ELR (cell line): ENCODE measurements at regions not wholly inside any gene's neighbourhood (a gene's known extent, or its start where the extent isn't known, plus 50 kb on each side); places are given as distances from the start of the nearest gene placed in this dataset.
"Not testable (repeated sequence)": the region's sequence is repeated elsewhere in the genome, so short reads cannot be mapped to it uniquely, and the experiment has no call there.

Experiments
- DNase-seq: peaks from one replicate; pipeline ENCODE4 v3.0.0-alpha.2; 2015; ENCODE audit warnings: low read depth

- DNase-seq: no peak
Observed at GRCh38 chr6:92159046-92159445, 1260.3 kb downstream of the EPHA7 start.

- DNase-seq: no peak
Observed at GRCh38 chr6:92150553-92150952, 1268.8 kb downstream of the EPHA7 start.

- no peak for DNase-seq
Observed at GRCh38 chr6:92147246-92147645, 1272.1 kb downstream of the EPHA7 start.

DNA sequence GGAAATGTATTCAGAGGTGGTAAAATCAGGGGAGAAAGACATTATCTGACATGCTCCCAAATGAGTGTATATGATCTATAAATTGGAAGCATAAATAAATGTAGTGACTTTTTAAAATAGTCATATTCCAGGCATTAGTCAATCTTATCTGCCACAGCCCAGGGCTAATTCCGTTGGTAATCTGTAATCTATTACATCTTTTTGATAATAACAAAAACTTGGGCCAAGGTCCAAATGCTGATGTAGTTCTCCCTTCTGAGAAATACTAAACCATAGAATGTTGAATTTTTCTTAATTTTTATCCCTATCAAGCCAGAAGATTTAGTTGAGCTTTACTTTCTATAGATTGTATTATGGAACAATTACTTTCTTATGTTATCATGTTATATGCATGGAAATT is 1279.8 kb downstream of the EPHA7 start:
- DNase-seq: no peak

DNA sequence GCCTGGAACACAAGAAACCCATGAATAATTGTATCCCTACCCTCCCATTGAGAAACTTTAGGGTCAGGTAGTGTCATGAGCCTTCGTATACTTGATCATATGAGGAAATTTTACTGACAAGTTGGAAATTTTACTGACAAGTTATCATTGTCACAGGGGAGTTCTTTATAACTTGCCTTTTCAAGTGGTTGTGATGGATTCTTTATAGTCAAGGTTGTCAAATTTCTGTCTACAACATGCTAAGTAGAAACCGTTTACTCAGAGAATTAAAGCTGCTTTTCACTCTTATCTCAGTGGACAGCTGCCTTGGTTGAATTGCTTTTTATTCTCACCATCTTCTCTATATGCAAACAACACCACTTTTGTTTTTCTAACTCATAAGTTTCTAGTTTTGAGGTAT is 1286.4 kb downstream of the EPHA7 start:
- no peak for DNase-seq

DNA sequence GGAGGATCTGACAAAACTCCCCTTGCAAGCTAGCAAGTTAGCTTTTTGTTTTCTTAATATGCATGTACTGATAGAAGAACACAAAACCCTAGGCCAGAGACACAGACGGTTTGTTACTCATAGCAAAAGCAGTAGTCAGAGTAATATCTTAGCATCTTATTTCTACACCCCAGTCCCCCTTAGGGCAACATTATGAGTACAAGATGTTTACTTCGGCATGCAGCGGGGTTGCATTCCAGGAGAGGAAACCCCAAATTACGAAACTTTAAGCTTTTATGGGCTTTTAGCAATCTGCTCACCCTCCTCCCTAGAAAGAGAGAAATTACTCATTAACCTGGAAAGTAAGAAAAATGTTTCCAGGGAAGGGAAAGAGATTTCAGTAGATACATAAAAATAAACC is 1286.9 kb downstream of the EPHA7 start:
- DNase-seq: no peak

- DNase-seq: no peak
Observed at GRCh38 chr6:92130944-92131343, 1288.4 kb downstream of the EPHA7 start.

DNA sequence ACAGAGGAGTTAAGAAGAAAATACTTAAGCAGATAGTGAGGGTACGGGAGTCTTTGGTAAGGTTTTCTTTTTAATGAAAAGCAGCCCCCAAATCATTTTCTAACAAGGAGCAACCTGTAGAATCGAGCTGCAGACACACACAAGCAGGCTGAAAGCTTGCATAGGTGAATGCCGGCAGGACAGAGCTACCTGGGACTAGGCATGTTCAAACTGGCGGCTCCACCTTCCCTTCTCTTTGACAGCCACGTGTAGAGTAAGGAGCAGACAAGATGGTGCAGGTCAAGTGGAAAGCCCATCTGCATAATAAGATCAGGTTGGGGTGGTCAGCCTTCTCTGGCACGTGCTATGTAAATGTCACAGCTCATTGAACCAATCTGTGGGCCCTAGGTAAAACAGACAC is 1292.4 kb downstream of the EPHA7 start:
- DNase-seq: no peak

GRCh38 chr6:92126088-92126487 is 1293.3 kb downstream of the EPHA7 start:
- DNase-seq: no peak

DNA sequence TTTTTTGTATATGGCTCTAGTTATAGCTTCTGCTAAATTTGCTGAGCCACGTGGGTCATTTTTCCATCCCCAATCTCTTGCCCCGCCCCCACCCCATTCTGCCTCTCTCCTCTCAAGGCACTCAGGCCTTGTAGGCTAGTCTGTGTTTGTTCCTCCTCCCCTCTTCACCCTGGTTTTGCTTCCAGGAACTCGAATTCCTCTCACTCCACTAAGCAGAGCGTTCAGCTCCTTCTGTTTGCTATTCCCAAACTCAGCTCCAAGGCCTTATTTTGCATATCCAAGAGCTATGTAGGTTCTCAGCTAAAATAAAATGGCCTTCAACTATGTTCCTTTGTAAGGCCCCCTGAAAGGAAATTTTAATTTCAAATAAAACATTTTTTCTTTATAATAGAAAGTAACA is 1293.7 kb downstream of the EPHA7 start:
- no peak for DNase-seq

GRCh38 chr6:92124200-92124651 is 1295.1 kb downstream of the EPHA7 start:
- no peak for DNase-seq

DNA sequence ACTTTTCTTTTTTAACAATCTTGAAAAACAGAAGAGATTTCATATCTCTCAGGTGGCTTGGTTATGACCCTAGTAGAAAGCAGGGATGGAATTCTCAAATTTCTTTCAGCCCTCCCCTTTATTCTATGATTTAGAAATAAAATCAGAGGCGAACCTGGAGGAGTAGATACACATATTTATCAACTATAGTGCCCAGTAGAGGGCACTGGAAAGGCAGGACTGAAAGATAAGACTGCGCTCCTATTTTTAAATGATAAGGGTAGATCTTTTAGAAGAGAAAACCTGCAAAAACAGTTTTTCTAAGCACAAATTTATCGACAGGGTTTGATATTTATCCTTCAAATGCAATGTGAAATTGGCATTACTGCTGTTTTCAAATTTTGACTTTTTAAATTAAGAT is 1296.6 kb downstream of the EPHA7 start:
- DNase-seq: no peak

DNA sequence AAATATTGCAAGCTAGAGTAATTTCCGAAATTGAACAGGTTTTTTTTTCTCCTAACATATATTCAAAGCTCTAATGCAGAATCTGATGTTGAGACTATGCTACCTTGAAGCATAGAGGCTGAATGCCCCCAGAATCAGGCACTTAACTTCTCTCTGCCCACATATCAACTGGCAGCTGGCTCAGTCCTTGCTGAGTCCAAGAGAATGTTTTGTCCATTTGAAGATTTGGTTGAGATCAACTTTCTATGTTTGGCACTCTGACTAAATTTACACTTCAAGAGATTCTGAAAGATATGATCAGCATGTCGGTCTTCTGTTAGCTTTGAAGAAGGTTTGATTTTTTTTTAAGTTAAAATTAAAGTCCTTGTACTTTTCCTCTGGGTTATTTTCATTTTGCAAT is 1298.1 kb downstream of the EPHA7 start:
- DNase-seq: no peak

GRCh38 chr6:92117800-92118199 is 1301.6 kb downstream of the EPHA7 start:
- no peak for DNase-seq

DNA sequence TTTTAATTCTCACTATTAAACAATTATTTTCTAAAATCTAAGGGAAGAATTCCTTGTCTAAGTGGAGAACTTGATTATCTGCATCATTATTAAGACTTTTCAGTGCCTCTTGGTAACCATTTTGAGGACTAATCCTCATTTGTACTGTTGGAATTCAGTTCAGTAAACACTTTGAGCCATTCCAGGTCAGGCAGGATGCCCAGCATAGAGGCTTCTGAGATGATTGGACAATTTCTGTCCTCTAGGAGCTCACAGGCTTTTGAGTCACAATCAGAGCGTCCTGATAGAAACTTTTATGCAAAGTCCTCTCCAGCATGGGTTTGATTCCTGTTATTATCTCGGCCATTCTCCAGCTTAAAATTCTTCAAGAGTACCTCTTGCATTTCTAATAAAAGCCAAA is 1304.6 kb downstream of the EPHA7 start:
- no peak for DNase-seq

GRCh38 chr6:92114091-92114675 is 1305.2 kb downstream of the EPHA7 start:
- DNase-seq: no peak

DNA sequence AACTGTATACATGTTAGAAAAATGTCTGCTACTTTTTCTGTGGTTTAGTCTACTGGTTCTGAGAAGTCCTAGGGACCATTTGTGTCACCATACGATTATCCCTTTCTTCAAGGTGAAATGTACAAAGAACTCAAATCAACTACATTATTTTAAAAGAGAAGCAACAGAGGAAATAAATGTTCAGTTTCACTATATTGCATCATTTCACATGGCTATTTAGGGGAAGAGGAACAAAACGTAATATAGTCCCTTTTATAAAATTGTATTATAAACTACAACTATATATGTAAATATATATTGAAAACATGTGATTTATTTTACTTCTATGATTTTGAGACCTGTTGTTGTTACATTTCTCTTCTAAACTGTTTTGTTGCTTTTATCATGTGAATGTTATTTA is 1308.0 kb downstream of the EPHA7 start:
- DNase-seq: no peak

- no peak for DNase-seq
Observed at GRCh38 chr6:92110403-92110802, 1309.0 kb downstream of the EPHA7 start.

GRCh38 chr6:92109956-92110355 is 1309.4 kb downstream of the EPHA7 start:
- no peak for DNase-seq

DNA sequence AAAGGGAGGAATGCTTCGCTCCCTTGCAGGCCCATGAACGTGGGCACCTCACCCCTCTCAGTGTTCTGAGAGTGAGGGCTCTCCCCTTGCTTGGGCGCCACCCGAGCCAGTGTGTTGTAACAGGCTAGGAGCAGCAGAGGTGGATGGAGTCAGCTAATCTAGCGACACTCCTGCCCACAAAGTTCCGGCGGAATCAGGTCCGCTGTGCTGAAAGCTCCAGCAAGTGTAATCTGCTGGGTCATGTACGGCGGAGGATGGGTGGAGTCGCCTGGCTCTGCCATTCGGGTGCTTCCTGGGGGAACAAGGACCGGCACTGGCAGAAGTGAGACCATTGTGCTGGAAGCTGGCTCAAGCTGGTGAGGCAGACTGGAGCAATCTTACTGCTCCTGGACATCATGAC is 1310.1 kb downstream of the EPHA7 start:
- no peak for DNase-seq

- DNase-seq: no peak
Observed at GRCh38 chr6:92086750-92087149, 1332.6 kb downstream of the EPHA7 start.

GRCh38 chr6:92083914-92084313 is 1335.4 kb downstream of the EPHA7 start:
- not testable (repeated sequence) for DNase-seq

GRCh38 chr6:92072387-92072786 is 1347.0 kb downstream of the EPHA7 start:
- no peak for DNase-seq

DNA sequence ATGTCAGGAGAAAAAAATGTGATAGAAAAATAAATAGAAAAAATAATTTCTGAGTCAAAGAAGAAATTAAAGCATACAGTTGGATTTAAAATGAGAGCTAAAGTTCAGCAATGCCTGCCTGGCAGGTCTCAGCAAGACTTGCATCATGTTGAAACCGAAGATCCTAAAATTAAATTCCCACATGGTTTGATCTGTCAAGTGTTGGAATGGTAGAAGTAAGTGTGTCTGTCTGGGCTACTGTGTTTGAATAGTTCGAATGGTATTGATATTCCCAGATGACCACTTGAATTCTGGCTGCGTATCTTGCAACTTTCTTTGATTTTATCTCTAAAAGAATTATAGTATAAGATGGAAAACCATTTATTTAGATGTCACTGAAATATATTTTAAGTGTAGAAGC is 1349.6 kb downstream of the EPHA7 start:
- DNase-seq: no peak

GRCh38 chr6:92052513-92052912 is 1366.8 kb downstream of the EPHA7 start:
- no peak for DNase-seq
